PC-3 (cell line): ENCODE measurements at regions not wholly inside any gene's neighbourhood (a gene's known extent, or its start where the extent isn't known, plus 50 kb on each side); places are given as distances from the start of the nearest gene placed in this dataset.

Source experiments
- EZH2 ChIP-seq: fragments of 300-600 bp; sonication (generic); IDR thresholded peaks from one replicate; pipeline ENCODE4 v1.6.1; 2017; ENCODE audit warnings: antibody characterized with exemption, mild to moderate bottlenecking, low read length; ENCODE audit not compliant: unreplicated experiment
- EZH2phosphoT487 ChIP-seq: fragments of 300-600 bp; sonication (generic); IDR thresholded peaks from 2 replicates; pipeline ENCODE4 v1.6.1; 2018; ENCODE audit warnings: mild to moderate bottlenecking, antibody characterized with exemption, low read length, borderline replicate concordance
- TF ChIP-seq, protein P1 (sequence below): fragments of 300-600 bp; sonication (generic); conservative IDR thresholded peaks from 2 replicates; pipeline ENCODE4 v1.5.1; 2017; ENCODE audit warnings: antibody characterized with exemption, low read depth, mild to moderate bottlenecking, low read length

DNA sequence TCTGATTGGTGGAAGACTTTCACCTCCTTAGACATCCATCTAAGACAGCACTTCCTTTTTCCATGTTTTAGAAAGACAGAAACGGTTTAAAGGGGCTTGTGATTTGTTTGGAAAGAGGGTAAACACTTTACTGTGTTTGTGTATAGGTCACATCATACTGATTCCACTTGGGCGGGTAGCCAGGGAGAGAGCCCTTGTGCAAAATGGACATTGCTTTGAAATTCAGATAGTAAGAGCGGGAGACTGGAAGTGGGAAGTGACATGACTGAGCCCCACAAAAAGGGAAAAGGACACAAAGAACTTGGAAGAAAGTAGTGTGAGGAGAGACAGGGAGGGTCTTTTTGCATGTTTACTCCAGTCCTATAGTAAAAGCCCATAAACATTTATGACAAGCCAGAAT lies 195.6 kb upstream of the CNTN4 start:
- TF ChIP-seq, protein P1, sequence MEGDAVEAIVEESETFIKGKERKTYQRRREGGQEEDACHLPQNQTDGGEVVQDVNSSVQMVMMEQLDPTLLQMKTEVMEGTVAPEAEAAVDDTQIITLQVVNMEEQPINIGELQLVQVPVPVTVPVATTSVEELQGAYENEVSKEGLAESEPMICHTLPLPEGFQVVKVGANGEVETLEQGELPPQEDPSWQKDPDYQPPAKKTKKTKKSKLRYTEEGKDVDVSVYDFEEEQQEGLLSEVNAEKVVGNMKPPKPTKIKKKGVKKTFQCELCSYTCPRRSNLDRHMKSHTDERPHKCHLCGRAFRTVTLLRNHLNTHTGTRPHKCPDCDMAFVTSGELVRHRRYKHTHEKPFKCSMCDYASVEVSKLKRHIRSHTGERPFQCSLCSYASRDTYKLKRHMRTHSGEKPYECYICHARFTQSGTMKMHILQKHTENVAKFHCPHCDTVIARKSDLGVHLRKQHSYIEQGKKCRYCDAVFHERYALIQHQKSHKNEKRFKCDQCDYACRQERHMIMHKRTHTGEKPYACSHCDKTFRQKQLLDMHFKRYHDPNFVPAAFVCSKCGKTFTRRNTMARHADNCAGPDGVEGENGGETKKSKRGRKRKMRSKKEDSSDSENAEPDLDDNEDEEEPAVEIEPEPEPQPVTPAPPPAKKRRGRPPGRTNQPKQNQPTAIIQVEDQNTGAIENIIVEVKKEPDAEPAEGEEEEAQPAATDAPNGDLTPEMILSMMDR = no peak
- TF ChIP-seq EZH2phosphoT487 (no peak), EZH2 (no peak)
